HG03108 (cell line): ENCODE measurements at regions not wholly inside any gene's neighbourhood (a gene's known extent, or its start where the extent isn't known, plus 50 kb on each side); places are given as distances from the start of the nearest gene placed in this dataset.

Experiments used
- ATAC-seq: cut with Tn5 transposase; IDR thresholded peaks from one replicate; pipeline ENCODE4 v1.9.1; 2021; ENCODE audit warnings: moderate library complexity; ENCODE audit not compliant: unreplicated experiment

DNA sequence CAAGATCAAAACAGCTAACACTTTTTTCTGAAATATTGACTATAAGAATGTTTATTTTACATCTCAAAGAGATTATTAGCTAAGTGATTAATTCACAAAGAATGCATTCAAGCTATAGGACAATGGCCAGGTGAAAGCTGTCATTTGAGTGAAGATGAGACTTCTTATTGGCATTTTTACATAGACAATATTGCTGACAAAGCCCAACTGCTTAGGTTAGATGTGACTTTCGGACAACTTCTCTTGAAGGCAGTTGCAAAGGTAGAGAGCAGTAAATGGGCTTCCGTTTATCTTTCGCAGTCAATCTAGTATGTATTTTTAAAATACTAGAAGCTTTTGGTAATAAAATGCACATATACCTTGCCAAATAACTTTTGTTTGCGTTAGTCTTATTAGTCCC is 1041.3 kb downstream of the AMY1C start:
- no peak for ATAC-seq

DNA sequence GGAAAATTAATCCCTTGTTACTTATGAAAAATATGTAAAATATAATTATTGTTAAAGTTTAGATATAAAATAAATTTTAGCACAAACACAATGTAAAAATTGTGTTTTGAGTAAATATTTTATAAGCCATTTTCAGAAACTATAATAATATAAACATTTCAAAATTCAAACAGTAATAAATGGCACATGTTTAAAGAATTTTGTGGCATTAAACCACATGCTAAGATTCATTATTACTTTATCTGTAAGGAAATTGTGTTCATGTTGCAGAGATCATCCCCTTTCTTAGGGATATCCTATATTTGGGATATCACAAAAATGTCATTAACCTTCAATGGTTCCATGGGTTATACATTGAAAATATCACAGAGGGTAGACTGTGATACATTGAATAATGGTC is 1044.3 kb downstream of the AMY1C start:
- ATAC-seq, result no peak

DNA sequence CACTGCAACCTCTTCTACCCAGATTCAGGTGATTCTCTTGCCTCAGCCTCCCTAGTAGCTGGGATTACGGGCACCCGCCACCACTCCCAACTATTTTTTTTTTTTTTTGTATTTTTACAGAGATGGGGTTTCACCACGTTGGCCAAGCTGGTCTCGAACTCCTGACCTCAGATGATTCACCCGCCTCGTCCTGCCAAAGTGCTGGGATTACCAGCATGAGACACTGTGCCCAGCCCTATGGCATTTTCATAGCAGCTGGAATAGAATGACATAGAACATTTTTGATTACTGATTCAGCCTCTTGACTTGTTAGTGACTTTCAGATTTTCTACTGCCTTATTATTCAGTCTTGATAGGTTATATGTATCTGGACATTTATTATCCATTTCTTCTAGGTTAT is 1046.2 kb downstream of the AMY1C start:
- ATAC-seq, result no peak

- no peak for ATAC-seq
These were observed 1048.3 kb downstream of the AMY1C start for GRCh38 chr1:104797982-104798381.

DNA sequence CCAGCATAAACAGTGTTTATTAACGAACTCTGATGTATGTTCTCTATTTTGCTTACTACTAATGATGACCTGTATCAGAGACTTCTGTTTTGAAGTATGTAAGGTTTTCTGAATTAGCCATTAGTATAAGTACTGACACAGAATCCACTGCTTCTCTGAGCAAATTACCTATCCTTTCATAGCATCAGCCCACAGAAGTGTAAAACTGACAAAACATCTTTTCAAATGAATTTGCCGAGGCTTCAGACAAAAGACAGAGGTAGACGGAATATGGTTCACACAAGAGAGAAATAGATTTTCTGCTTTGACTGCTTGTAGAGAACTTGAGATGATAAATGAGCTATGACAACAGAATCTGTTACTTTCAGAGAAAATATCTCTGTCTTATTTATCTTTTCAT is 1051.6 kb downstream of the AMY1C start:
- no peak for ATAC-seq

- ATAC-seq, result no peak
These were observed 1054.4 kb downstream of the AMY1C start for GRCh38 chr1:104804147-104804546.

DNA sequence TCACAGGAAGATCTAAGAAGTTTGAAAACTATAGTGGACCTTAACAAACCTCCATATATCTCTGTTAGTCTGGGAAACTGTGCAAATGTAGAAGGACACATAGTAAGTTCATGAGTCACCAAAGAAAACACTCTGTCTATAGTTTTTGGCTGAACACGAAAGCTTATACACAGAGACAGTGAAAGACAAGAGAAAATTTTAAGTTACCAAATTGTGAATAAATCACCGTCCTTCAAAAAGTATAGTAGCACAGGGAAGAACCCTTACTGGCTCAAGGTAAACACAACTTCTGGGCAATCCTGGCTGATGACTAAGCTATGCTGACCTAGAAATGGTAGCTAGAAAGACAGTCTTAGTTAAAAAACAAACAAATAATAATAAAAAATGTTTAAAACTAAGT is 1057.9 kb downstream of the AMY1C start:
- no peak for ATAC-seq

- no peak for ATAC-seq
These were observed 1075.7 kb downstream of the AMY1C start for GRCh38 chr1:104825401-104825800.

DNA sequence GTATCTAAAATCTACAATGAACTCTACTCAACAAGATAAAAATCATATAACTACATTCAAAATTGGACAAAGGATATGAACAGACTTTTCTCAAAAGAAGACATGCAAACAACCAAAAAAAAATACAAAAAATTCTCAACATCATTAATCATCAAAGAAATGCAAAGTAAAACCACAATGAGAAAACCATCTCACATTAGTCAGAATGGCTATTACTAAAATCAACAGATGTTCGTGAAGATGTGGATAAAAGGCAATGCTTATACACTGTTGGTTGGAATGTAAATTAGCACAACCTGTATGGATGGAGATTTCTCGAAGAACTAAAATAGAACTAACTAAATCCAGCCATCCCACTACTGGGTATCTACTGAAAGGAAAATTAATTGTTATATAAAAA is 1080.8 kb downstream of the AMY1C start:
- ATAC-seq, result no peak

GRCh38 chr1:104852151-104852550 is 1102.5 kb downstream of the AMY1C start:
- ATAC-seq, result no peak

DNA sequence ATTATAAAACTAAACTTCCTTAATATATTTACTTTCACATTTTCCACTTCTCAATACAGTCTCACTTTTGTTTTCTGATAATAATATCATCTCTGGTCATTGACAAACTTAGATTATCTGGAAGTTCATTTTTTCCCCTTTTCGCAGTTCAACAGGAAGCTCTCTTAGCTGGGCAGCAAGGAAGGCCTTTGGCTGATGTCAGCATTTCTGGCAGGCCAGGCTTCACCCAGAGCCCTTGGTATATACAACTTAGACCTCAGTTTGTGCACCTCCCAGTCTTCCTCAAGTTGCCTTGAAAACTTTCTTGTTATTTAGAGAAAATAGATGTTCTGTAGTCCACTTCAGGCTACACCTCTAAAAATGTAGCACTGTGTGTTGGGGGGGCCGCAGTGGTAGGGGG is 1103.6 kb downstream of the AMY1C start:
- no peak for ATAC-seq

GRCh38 chr1:104854529-104854928 is 1104.8 kb downstream of the AMY1C start:
- no peak for ATAC-seq

GRCh38 chr1:104855550-104855949 is 1105.9 kb downstream of the AMY1C start:
- ATAC-seq, result no peak

- ATAC-seq, result no peak
These were observed 1106.4 kb downstream of the AMY1C start for GRCh38 chr1:104856091-104856490.

GRCh38 chr1:104856518-104856917 is 1106.8 kb downstream of the AMY1C start:
- no peak for ATAC-seq

DNA sequence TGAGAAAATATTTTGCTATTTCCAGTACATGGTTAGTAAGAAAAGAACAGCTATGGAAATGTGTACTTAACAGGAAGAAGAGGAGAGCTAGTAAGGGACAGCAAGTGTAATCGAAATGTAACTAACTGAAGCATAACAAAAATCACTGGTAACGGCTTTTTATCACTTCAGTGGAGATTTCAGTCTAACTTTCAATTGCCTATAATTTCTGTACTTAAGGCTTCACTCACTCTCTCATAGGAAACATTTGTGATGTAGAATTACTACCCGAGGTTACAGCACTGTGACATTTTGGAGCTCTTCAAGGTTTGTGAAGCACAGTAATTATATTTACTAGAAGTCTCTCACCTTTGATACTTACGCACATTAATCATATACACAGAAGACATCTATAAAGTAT is 1119.1 kb downstream of the AMY1C start:
- ATAC-seq, result no peak

DNA sequence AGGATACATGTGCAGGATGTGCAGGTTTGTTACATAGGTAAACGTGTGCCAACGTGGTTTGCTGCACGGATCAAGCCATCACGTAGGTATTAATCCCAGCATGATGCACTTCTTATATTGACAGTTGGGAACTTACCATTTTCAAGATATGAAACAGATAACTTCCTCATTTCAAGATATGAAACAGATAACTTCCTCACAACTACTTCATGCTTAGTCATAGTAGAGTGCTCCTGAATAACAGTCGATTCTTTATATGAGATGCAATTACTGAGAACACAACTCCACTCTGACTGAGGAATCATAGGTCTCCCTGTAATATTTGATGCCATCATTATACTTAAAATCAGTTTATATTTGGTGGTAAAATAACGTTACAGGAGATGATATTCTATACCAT is 1124.3 kb downstream of the AMY1C start:
- ATAC-seq, result no peak

GRCh38 chr1:104878203-104878909 is 1128.7 kb downstream of the AMY1C start:
- no peak for ATAC-seq

DNA sequence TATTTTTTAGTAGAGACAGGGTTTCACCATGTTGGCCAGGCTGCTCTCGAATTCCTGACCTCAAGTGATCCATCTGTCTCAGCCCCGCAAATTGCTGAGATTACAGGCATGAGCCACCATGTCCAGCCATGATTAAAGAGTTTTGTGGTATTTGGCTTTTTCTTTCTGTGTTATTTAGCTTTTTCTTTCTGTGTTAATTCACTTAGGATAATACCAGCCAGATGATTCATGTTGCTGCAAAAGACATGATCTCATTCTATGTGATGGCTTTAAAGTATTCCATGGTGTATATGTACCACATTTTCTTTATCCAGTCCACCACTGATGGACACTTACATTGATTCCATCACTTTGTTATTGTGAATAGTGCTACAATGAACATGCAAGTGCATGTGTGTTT is 1135.2 kb downstream of the AMY1C start:
- no peak for ATAC-seq

GRCh38 chr1:104905322-104905721 is 1155.6 kb downstream of the AMY1C start:
- ATAC-seq, result no peak

GRCh38 chr1:104906141-104906540 is 1156.4 kb downstream of the AMY1C start:
- no peak for ATAC-seq

DNA sequence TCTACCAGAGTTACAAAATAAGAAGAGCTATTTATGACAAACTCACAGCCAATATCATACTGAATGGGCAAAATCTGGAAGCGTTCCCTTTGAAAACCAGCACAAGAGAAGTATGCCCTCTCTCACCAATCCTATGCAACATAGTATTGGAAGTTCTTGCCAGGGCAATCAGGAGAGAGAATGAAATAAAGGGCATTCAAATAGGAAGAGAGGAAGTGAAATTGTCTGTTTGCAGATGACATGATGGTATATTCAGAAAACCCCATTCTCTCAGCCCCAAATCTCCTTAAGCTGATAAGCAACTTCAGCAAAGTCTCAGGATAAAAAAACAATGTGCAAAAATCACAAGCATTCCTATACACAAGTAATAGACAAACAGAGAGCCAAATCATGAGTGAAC is 1169.5 kb downstream of the AMY1C start:
- no peak for ATAC-seq

- no peak for ATAC-seq
These were observed 1171.8 kb downstream of the AMY1C start for GRCh38 chr1:104921525-104921924.
